Neural crest cell (in vitro differentiated cells): ENCODE measurements at regions not wholly inside any gene's neighbourhood (a gene's known extent, or its start where the extent isn't known, plus 50 kb on each side); places are given as distances from the start of the nearest gene placed in this dataset.

Source experiments
- DNase-seq: peaks from one replicate; pipeline ENCODE4 v3.0.0; 2021; ENCODE audit warnings: low read depth, mixed read lengths, low spot score
- H3K27ac Mint-ChIP-seq: one replicate; pipeline ENCODE4 v1.8.0; 2021; ENCODE audit warnings: mild to moderate bottlenecking, mixed read lengths; ENCODE audit not compliant: unreplicated experiment
- H3K27me3 Mint-ChIP-seq: 2 replicates; pipeline ENCODE4 v1.8.0; 2021; ENCODE audit warnings: low read depth, mild to moderate bottlenecking, mixed read lengths
- H3K36me3 Mint-ChIP-seq: 2 replicates; pipeline ENCODE4 v1.8.0; 2021; ENCODE audit warnings: low read depth, mild to moderate bottlenecking, mixed read lengths
- H3K4me1 Mint-ChIP-seq: 2 replicates; pipeline ENCODE4 v1.8.0; 2021; ENCODE audit warnings: mixed read lengths
- H3K4me3 Mint-ChIP-seq: one replicate; pipeline ENCODE4 v1.8.0; 2021; ENCODE audit warnings: mild to moderate bottlenecking, mixed read lengths
- H3K9me3 Mint-ChIP-seq: 2 replicates; pipeline ENCODE4 v1.8.0; 2021; ENCODE audit warnings: mixed read lengths
- CTCF ChIP-seq: fragments of 200-600 bp; sonication (generic); conservative IDR thresholded peaks from 2 replicates; pipeline ENCODE4 v1.5.0; 2021; ENCODE audit warnings: antibody characterized with exemption, mild to moderate bottlenecking

DNA sequence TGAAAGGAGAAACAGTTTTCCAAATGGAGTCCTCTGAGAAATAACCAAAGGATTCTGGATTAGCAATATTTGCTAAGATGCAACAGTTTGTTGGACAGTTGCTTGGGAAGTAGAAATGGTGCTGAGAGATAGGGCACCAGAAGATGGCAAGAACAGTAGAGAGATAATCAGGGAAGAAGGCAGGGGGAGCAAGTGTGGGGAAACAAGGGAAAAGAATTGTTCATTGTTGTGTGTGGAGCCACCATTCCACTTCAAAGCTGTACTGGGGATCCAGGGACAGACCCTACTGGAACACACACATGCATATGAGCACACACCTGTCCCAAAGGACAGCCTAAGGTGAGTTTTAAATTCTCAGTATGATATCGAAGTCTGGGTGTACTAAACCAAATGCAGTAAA, 152.5 kb downstream of the ZNF608 start:
- Mint-ChIP-seq H3K4me1 (peaks cover 35% of the 10 kb centered on the region), H3K9me3 (peaks cover 7% of the 10 kb centered on the region), H3K27ac (no peak overlapping the region), H3K36me3 (peaks cover 4% of the 10 kb centered on the region), H3K4me3 (no peak overlapping the region), H3K27me3 (no peaks in the 10 kb centered on the region)
- DNase-seq: no peak
- no peak for TF ChIP-seq CTCF

DNA sequence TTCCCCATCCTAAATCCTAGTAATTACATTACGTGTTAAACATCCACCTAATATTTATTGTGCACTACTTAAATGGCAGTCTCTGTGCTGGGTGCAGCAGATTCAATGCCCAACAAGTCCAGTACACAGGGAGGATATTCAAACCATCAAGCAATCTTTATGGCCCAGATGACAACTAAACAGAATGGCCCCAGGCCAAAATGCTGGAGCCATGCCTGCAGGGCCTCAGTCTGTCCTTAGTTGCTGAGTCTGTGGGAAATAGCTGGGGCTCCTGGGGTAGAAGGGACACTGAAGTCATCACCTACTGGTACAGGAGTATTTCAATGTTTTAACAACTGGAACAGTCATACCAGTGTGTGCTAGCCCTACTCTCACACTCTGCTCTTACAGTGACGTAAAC, 153.5 kb downstream of the ZNF608 start:
- no peak for TF ChIP-seq CTCF
- no peaks in the 10 kb centered on the region for H3K27me3 Mint-ChIP-seq

DNA sequence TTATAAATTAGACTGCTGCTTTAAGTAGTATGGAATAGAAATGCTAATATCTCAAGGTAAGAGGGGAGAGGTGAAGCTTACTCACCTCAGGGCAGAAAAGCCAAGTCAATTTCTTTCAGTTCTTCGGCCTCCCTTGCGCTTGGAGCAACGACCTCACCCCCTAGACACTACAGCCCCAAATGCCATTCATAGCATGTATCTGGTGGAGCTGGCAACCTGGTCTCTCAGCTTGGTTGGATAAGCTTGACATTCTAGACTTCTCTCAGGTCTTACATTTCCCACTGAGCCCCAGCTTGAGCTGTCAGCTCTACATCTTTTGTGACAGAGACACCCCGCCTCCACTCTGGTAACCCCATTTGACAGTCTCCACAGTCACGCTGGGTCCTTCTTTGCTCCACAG, 154.9 kb downstream of the ZNF608 start:
- no peak overlapping the region for H3K27ac Mint-ChIP-seq
- peaks cover 8% of the 10 kb centered on the region for H3K9me3 Mint-ChIP-seq
- peaks cover 25% of the 10 kb centered on the region for H3K4me1 Mint-ChIP-seq
- no peak for DNase-seq
- TF ChIP-seq CTCF: no peak
- H3K36me3 Mint-ChIP-seq: peaks cover under 1% of the 10 kb centered on the region
- H3K4me3 Mint-ChIP-seq: no peak overlapping the region
- H3K27me3 Mint-ChIP-seq: no peaks in the 10 kb centered on the region

More for the DNA sequence above, 153.5 kb downstream of the ZNF608 start:
- Mint-ChIP-seq H3K27ac (no peak overlapping the region), H3K36me3 (peaks cover 4% of the 10 kb centered on the region), H3K4me3 (no peak overlapping the region), H3K4me1 (peaks cover 33% of the 10 kb centered on the region), H3K9me3 (peaks cover 7% of the 10 kb centered on the region)
- no peak for DNase-seq

DNA sequence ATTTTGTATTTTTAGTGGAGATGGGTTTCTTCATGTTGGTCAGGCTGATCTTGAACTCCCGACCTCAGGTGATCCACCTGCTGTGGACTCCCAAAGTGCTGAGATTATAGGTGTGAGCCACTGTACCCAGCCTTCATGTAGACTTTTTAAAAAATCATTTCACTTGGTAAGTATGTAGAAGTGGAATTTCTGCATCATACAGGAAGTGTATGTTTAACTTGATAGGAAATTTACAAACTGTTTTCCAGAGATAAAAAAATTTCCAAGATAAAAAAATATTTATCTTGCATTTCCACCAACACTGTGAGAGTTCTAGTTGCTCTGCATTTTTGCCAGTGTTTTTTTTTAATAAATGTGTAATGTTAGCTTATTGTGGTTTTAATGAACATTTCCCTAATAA, 155.8 kb downstream of the ZNF608 start:
- Mint-ChIP-seq H3K4me1 (peaks cover 27% of the 10 kb centered on the region), H3K27ac (no peak overlapping the region), H3K4me3 (no peak overlapping the region), H3K9me3 (peaks cover 10% of the 10 kb centered on the region), H3K27me3 (no peaks in the 10 kb centered on the region), H3K36me3 (peaks cover 2% of the 10 kb centered on the region)
- no peak for TF ChIP-seq CTCF
- no peak for DNase-seq

DNA sequence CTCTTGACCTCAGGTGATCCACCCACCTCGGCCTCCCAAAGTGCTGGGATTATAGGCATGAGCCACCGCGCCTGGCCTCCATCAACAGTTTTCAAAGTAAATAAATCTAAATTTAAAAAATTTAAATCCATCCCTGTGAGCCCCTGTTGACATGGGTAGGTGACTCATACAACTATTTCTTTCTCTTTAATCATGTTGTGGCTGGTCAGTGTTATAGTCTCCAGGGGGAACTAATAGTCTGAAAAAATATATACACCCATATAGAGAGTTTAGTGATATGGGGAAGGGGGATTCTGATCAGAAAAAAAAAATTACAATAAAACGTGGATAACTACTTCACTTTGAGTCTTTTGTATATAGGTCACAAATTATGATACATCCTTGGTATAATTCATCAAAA, 159.2 kb downstream of the ZNF608 start:
- TF ChIP-seq CTCF: no peak
- no peak overlapping the region for H3K4me3 Mint-ChIP-seq
- peaks cover 31% of the 10 kb centered on the region for H3K4me1 Mint-ChIP-seq
- peaks cover 10% of the 10 kb centered on the region for H3K9me3 Mint-ChIP-seq
- H3K27me3 Mint-ChIP-seq: no peaks in the 10 kb centered on the region
- no peak overlapping the region for H3K27ac Mint-ChIP-seq
- peaks cover 2% of the 10 kb centered on the region for H3K36me3 Mint-ChIP-seq
- DNase-seq: no peak
